SK-N-SH (cell line): ENCODE measurements at regions not wholly inside any gene's neighbourhood (a gene's known extent, or its start where the extent isn't known, plus 50 kb on each side); places are given as distances from the start of the nearest gene placed in this dataset.

Source experiments
- CHD2 ChIP-seq: fragments of 150-350 bp; IDR thresholded peaks from 2 replicates; pipeline ENCODE4 v1.6.1; 2018; ENCODE audit warnings: low read length; ENCODE audit not compliant: partially characterized antibody
- CTCF ChIP-seq: fragments of 200-600 bp; sonication (generic); IDR thresholded peaks from 2 replicates; pipeline ENCODE4 v1.6.1; 2017; ENCODE audit warnings: antibody characterized with exemption, mild to moderate bottlenecking, moderate library complexity
- EP300 ChIP-seq, 2 experiments: IDR thresholded peaks; 2 replicates each; pipeline versions ENCODE4 v1.4.0 to v1.6.1; 2012; ENCODE audit warnings: borderline replicate concordance in 1 of 2, low read depth in 1 of 2, low read length in 1 of 2
- FOXJ3 ChIP-seq: sonication (generic); formaldehyde crosslinking; IDR thresholded peaks from 2 replicates; pipeline ENCODE4 v1.5.1; 2020; ENCODE audit warnings: mild to moderate bottlenecking, missing genetic modification reagents
- JUND ChIP-seq: IDR thresholded peaks from 2 replicates; pipeline ENCODE4 v1.4.0; 2012
- MAX ChIP-seq: IDR thresholded peaks from 2 replicates; pipeline ENCODE4 v1.4.0; 2012; ENCODE audit warnings: low read depth
- NRF1 ChIP-seq: IDR thresholded peaks from 2 replicates; pipeline ENCODE4 v1.6.1; 2012; ENCODE audit warnings: low read depth, mild to moderate bottlenecking, low read length
- RAD21 ChIP-seq: IDR thresholded peaks from 2 replicates; pipeline ENCODE4 v1.6.1; 2012; ENCODE audit warnings: mild to moderate bottlenecking, low read length
- RXRA ChIP-seq: IDR thresholded peaks from 2 replicates; pipeline ENCODE4 v1.4.0; 2012; ENCODE audit warnings: low read depth, mild to moderate bottlenecking, borderline replicate concordance
- SMC3 ChIP-seq: IDR thresholded peaks from 2 replicates; pipeline ENCODE4 v1.6.1; 2012; ENCODE audit warnings: low read depth, low read length, improper control_type of control experiment
- TCF12 ChIP-seq: IDR thresholded peaks from 2 replicates; pipeline ENCODE4 v1.4.0; 2012
- TEAD4 ChIP-seq: IDR thresholded peaks from 2 replicates; pipeline ENCODE4 v1.4.0; 2012; ENCODE audit warnings: mild to moderate bottlenecking, borderline replicate concordance; ENCODE audit not compliant: insufficient read depth

- TF ChIP-seq RAD21 (no peak), CTCF (no peak), TEAD4 (no peak), TCF12 (no peak), RXRA (no peak), SMC3 (no peak), FOXJ3 (CRISPR knock-in tag) (no peak), CHD2 (no peak), EP300 (IDR thresholded peaks at IDR 0.05; ENCODE audit: borderline replicate concordance in 1 of 2, low read depth in 1 of 2, low read length in 1 of 2) (no peak), JUND (no peak), MAX (no peak), NRF1 (no peak)
Observed at GRCh38 chr3:127068111-127068810, 85.3 kb downstream of the PLXNA1 start.
